ENCODE measurements at regions not wholly inside any gene's neighbourhood (a gene's known extent, or its start where the extent isn't known, plus 50 kb on each side); places are given as distances from the start of the nearest gene placed in this dataset.

- TF ChIP-seq, protein P1, sequence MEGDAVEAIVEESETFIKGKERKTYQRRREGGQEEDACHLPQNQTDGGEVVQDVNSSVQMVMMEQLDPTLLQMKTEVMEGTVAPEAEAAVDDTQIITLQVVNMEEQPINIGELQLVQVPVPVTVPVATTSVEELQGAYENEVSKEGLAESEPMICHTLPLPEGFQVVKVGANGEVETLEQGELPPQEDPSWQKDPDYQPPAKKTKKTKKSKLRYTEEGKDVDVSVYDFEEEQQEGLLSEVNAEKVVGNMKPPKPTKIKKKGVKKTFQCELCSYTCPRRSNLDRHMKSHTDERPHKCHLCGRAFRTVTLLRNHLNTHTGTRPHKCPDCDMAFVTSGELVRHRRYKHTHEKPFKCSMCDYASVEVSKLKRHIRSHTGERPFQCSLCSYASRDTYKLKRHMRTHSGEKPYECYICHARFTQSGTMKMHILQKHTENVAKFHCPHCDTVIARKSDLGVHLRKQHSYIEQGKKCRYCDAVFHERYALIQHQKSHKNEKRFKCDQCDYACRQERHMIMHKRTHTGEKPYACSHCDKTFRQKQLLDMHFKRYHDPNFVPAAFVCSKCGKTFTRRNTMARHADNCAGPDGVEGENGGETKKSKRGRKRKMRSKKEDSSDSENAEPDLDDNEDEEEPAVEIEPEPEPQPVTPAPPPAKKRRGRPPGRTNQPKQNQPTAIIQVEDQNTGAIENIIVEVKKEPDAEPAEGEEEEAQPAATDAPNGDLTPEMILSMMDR (IDR thresholded peaks at IDR 0.05), result no peak
- no peak for TF ChIP-seq POLR2A (IDR thresholded peaks at IDR 0.05)
These were observed 66.1 kb downstream of the TANC2 start for GRCh38 chr17:63032142-63032541.

All from thyroid gland (tissue), 4 donors.